HepG2 (cell line): ENCODE measurements at regions not wholly inside any gene's neighbourhood (a gene's known extent, or its start where the extent isn't known, plus 50 kb on each side); places are given as distances from the start of the nearest gene placed in this dataset.

Source experiments
- ATAC-seq: fragments of 200-7000 bp; cut with Tn5 transposase; 3 replicates; pipeline ENCODE4 v1.9.1; 2020; ENCODE audit warnings: mild to moderate bottlenecking, moderate library complexity
- BruUV-seq: library from RNA; stranded (reverse); fragments of 400-500 nt; replicated peaks from 2 replicates; lab custom pipeline; 2021; lab: Mats Ljungman, UMichigan
- CTCF ChIA-PET: fragments of 300-600 bp; formaldehyde crosslinking; extraction: SDS; loops from one replicate; lab custom pipeline; 2021; ENCODE audit warnings: low total read pairs, inconsistent platforms, low intra/inter-chr PET ratio; lab: Yijun Ruan, JAX
- POLR2A ChIA-PET: fragments of 350-600 bp; sonication (Branson Sonifier 250); formaldehyde crosslinking; loops from one replicate; lab custom pipeline; 2020; ENCODE audit warnings: antibody characterized with exemption, inconsistent platforms; lab: Yijun Ruan, JAX
- DNase-seq: peaks from one replicate; pipeline ENCODE4 v3.0.0-alpha.2; 2015; ENCODE audit warnings: low spot score
- FAIRE-seq: peaks from 3 replicates; lab custom pipeline; 2011; peaks lifted over from hg19 to GRCh38; lab: Jason Lieb, UNC
- H2AFZ ChIP-seq: one replicate; pipeline ENCODE4 v1.6.1; 2011; ENCODE audit warnings: low read length, inconsistent platforms
- H3K27ac ChIP-seq: fragments of 300-600 bp; 3 replicates; pipeline ENCODE4 v1.8.0; 2011; ENCODE audit warnings: mixed run types, mild to moderate bottlenecking, mixed read lengths, low read length, inconsistent platforms; ENCODE audit not compliant: insufficient read depth; ENCODE audit errors: extremely low read length
- H3K27me3 ChIP-seq, 2 experiments: fragments of 200-600 bp in 1 of 2; 2 replicates in 1 of 2; 3 replicates in 1 of 2; pipeline versions ENCODE4 v1.6.0 to v1.8.0; 2011; ENCODE audit warnings: low read length in 2 of 2, mild to moderate bottlenecking in 2 of 2, moderate library complexity in 2 of 2, inconsistent platforms in 1 of 2; ENCODE audit not compliant: insufficient read depth in 2 of 2, control insufficient read depth in 1 of 2
- H3K36me3 ChIP-seq, 2 experiments: fragments of 200-600 bp in 1 of 2; replicated peaks in 1 of 2; 2 replicates in 1 of 2; 3 replicates in 1 of 2; pipeline versions ENCODE4 v1.5.1 to v1.8.0; 2011; ENCODE audit warnings: low read length in 2 of 2, inconsistent platforms in 1 of 2; ENCODE audit not compliant: insufficient read depth in 2 of 2, control insufficient read depth in 1 of 2
- H3K4me1 ChIP-seq: 2 replicates; pipeline ENCODE4 v1.5.1; 2012; ENCODE audit warnings: low read length, inconsistent platforms; ENCODE audit not compliant: insufficient read depth
- H3K4me2 ChIP-seq: 2 replicates; pipeline ENCODE4 v1.6.0; 2011; ENCODE audit warnings: low read depth, low read length, inconsistent platforms
- H3K4me3 ChIP-seq, 3 experiments: fragments of 200-600 bp in 1 of 3; sonication (generic), shearing (Covaris generic) in 1 of 3; replicated peaks in 1 of 3; 2 replicates each; pipeline ENCODE4 v1.5.1; 2011 to 2016; ENCODE audit warnings: low read length in 3 of 3, inconsistent platforms in 2 of 3, low read depth in 2 of 3, mild to moderate bottlenecking in 2 of 3, control low read depth in 1 of 3, mixed read lengths in 1 of 3; ENCODE audit not compliant: insufficient read depth in 1 of 3
- H3K79me2 ChIP-seq: one replicate; pipeline ENCODE4 v1.6.1; 2011; ENCODE audit warnings: low read length, inconsistent platforms; ENCODE audit not compliant: insufficient read depth
- H3K9ac ChIP-seq: 2 replicates; pipeline ENCODE4 v1.6.0; 2011; ENCODE audit warnings: mild to moderate bottlenecking, low read depth, low read length, inconsistent platforms; ENCODE audit not compliant: insufficient read depth
- H3K9me3 ChIP-seq: 2 replicates; pipeline ENCODE4 v1.5.1; 2012; ENCODE audit warnings: mild to moderate bottlenecking, low read length
- H4K20me1 ChIP-seq: 2 replicates; pipeline ENCODE4 v1.6.0; 2011; ENCODE audit warnings: inconsistent platforms, mild to moderate bottlenecking, low read length, moderate library complexity; ENCODE audit not compliant: insufficient read depth
- ATF7-NPFF ChIP-seq: sonication (generic); formaldehyde crosslinking; IDR thresholded peaks from 2 replicates; pipeline ENCODE4 v1.8.1; 2023; ENCODE audit warnings: mild to moderate bottlenecking, low read depth, missing genetic modification reagents, moderate library complexity
- CEBPB ChIP-seq: IDR thresholded peaks from 2 replicates; pipeline ENCODE4 v1.6.1; 2011; ENCODE audit warnings: low read depth, low read length, improper control_type of control experiment, borderline replicate concordance
- MTERF4 ChIP-seq: sonication (generic); formaldehyde crosslinking; IDR thresholded peaks from 2 replicates; pipeline ENCODE4 v1.8.0; 2023; ENCODE audit warnings: mild to moderate bottlenecking, missing genetic modification reagents
- STAT5B ChIP-seq: sonication (generic); formaldehyde crosslinking; IDR thresholded peaks from 2 replicates; pipeline ENCODE4 v1.4.0; 2020; ENCODE audit warnings: missing genetic modification reagents
- ZBTB40 ChIP-seq, 2 experiments: fragments of 450-650 bp in 1 of 2; sonication (generic) in 1 of 2; formaldehyde crosslinking in 1 of 2; IDR thresholded peaks; 2 replicates each; pipeline versions ENCODE4 v1.6.1 to v1.8.0; 2016 to 2022; ENCODE audit warnings: antibody characterized with exemption in 1 of 2, mild to moderate bottlenecking in 1 of 2, missing genetic modification reagents in 1 of 2
- ZNF253 ChIP-seq: sonication (generic); formaldehyde crosslinking; IDR thresholded peaks from 2 replicates; pipeline ENCODE4 v1.8.0; 2022; ENCODE audit warnings: mild to moderate bottlenecking, missing genetic modification reagents, borderline replicate concordance
- ZNF768 ChIP-seq: sonication (generic); formaldehyde crosslinking; IDR thresholded peaks from 2 replicates; pipeline ENCODE4 v1.4.0; 2020; ENCODE audit warnings: missing genetic modification reagents
- WGBS: methylation state at CpG from one replicate; pipeline ENCODE4 v1.1.6; 2017; ENCODE audit warnings: low lambda C conversion rate; 5-methylcytosine and 5-hydroxymethylcytosine counted together
- in situ Hi-C: cut with HindIII; loops from 2 replicates; pipeline ENCODE4 v1.10.0; 2017; ENCODE audit warnings: low pct_unique_long_range_greater_than_20kb; ENCODE audit not compliant: extremely low pct_ligation_motif_present
- intact Hi-C: fragments of 100-400 bp; cut with micrococcal nuclease; formaldehyde crosslinking; loops from one replicate; pipeline ENCODE4 v1.10.0; 2022; ENCODE audit not compliant: unreplicated experiment
- TF ChIP-seq, protein P1 (sequence below): sonication (generic); formaldehyde crosslinking; IDR thresholded peaks from 2 replicates; pipeline ENCODE4 v1.8.1; 2023; ENCODE audit warnings: mild to moderate bottlenecking, inconsistent platforms, moderate library complexity, missing genetic modification reagents, borderline replicate concordance
- TF ChIP-seq, protein P2 (sequence below): sonication (generic); formaldehyde crosslinking; IDR thresholded peaks from 2 replicates; pipeline ENCODE4 v1.5.0; 2020; ENCODE audit warnings: mild to moderate bottlenecking, missing genetic modification reagents

GRCh38 chr17:51362811-51363585 is 102.7 kb downstream of the UTP18 start:
- 7% methylated on average over 7 of the region's 7 CpGs for WGBS
- Histone ChIP-seq H3K79me2 (no peaks in the 10 kb centered on the region), H3K4me3 (no peak overlapping the region), H2AFZ (no peak overlapping the region), H3K27ac (no peak overlapping the region), H3K4me2 (no peak overlapping the region), H3K27me3 (peaks cover 3 to 9% of the 10 kb centered on the region in 2 experiments; a peak in 3 of 5 replicates), H4K20me1 (no peaks in the 10 kb centered on the region), H3K9me3 (no peaks in the 10 kb centered on the region), H3K36me3 (no peaks in the 10 kb centered on the region), H3K9ac (no peak overlapping the region), H3K4me1 (no peaks in the 10 kb centered on the region)
- in situ Hi-C loops, result no loop called here
- FAIRE-seq, result no peak
- DNase-seq, result no peak
- ChIA-PET CTCF (no interaction called here), POLR2A (no interaction called here)
- no TSS peak for BruUV-seq
- intact Hi-C loops, result no loop called here
- ATAC-seq, result no peak
- TF ChIP-seq ATF7-NPFF (no peak), MTERF4 (CRISPR knock-in tag) (no peak), ZBTB40 (IDR thresholded peaks at IDR 0.05) (no peak), ZBTB40 (CRISPR knock-in tag; IDR thresholded peaks at IDR 0.05) (no peak), ZNF768 (no peak), STAT5B (CRISPR knock-in tag) (no peak), ZNF253 (CRISPR knock-in tag) (no peak), CEBPB (no peak)
- TF ChIP-seq, protein P1, sequence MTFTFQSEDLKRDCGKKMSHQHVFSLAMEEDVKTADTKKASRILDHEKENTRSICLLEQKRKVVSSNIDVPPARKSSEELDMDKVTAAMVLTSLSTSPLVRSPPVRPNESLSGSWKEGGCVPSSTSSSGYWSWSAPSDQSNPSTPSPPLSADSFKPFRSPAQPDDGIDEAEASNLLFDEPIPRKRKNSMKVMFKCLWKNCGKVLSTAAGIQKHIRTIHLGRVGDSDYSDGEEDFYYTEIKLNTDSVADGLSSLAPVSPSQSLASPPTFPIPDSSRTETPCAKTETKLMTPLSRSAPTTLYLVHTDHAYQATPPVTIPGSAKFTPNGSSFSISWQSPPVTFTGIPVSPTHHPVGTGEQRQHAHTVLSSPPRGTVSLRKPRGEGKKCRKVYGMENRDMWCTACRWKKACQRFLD (CRISPR knock-in tag), result no peak
- TF ChIP-seq, protein P2, sequence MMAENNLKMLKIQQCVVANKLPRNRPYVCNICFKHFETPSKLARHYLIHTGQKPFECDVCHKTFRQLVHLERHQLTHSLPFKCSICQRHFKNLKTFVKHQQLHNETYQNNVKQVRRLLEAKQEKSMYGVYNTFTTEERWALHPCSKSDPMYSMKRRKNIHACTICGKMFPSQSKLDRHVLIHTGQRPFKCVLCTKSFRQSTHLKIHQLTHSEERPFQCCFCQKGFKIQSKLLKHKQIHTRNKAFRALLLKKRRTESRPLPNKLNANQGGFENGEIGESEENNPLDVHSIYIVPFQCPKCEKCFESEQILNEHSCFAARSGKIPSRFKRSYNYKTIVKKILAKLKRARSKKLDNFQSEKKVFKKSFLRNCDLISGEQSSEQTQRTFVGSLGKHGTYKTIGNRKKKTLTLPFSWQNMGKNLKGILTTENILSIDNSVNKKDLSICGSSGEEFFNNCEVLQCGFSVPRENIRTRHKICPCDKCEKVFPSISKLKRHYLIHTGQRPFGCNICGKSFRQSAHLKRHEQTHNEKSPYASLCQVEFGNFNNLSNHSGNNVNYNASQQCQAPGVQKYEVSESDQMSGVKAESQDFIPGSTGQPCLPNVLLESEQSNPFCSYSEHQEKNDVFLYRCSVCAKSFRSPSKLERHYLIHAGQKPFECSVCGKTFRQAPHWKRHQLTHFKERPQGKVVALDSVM (CRISPR knock-in tag), result no peak
